SK-N-SH (cell line): ENCODE measurements at regions not wholly inside any gene's neighbourhood (a gene's known extent, or its start where the extent isn't known, plus 50 kb on each side); places are given as distances from the start of the nearest gene placed in this dataset.

Source experiments
- CTCF ChIP-seq: fragments of 200-600 bp; sonication (generic); IDR thresholded peaks from 2 replicates; pipeline ENCODE4 v1.6.1; 2017; ENCODE audit warnings: antibody characterized with exemption, mild to moderate bottlenecking, moderate library complexity
- EZH2phosphoT487 ChIP-seq: fragments of 200-600 bp; sonication (generic); IDR thresholded peaks from 2 replicates; pipeline ENCODE4 v1.6.1; 2017; ENCODE audit warnings: low read depth, mixed run types, mild to moderate bottlenecking, antibody characterized with exemption, moderate library complexity, borderline replicate concordance
- FOXM1 ChIP-seq: IDR thresholded peaks from 2 replicates; pipeline ENCODE4 v1.4.0; 2012; ENCODE audit warnings: low read depth, mild to moderate bottlenecking
- GABPA ChIP-seq: IDR thresholded peaks from 2 replicates; pipeline ENCODE4 v1.4.0; 2012; ENCODE audit warnings: low read depth, mild to moderate bottlenecking
- JUND ChIP-seq: IDR thresholded peaks from 2 replicates; pipeline ENCODE4 v1.4.0; 2012
- NRF1 ChIP-seq: IDR thresholded peaks from 2 replicates; pipeline ENCODE4 v1.6.1; 2012; ENCODE audit warnings: low read depth, mild to moderate bottlenecking, low read length
- POLR2AphosphoS5 ChIP-seq: IDR thresholded peaks from 2 replicates; pipeline ENCODE4 v1.6.1; 2012; ENCODE audit warnings: low read depth, low read length
- RCOR1 ChIP-seq: fragments of 150-350 bp; IDR thresholded peaks from 2 replicates; pipeline ENCODE4 v1.6.1; 2017; ENCODE audit warnings: antibody characterized with exemption, low read length
- SMC3 ChIP-seq: IDR thresholded peaks from 2 replicates; pipeline ENCODE4 v1.6.1; 2012; ENCODE audit warnings: low read depth, low read length, improper control_type of control experiment
- TAF1 ChIP-seq: IDR thresholded peaks from 2 replicates; pipeline ENCODE4 v1.6.1; 2012; ENCODE audit warnings: low read depth, mild to moderate bottlenecking, low read length, moderate library complexity, borderline replicate concordance
- TCF12 ChIP-seq: IDR thresholded peaks from 2 replicates; pipeline ENCODE4 v1.4.0; 2012
- USF2 ChIP-seq: fragments of 150-350 bp; IDR thresholded peaks from 2 replicates; pipeline ENCODE4 v1.6.1; 2017; ENCODE audit warnings: antibody characterized with exemption, low read length, low read depth, borderline replicate concordance
- YY1 ChIP-seq: IDR thresholded peaks from 2 replicates; pipeline ENCODE4 v1.4.0; 2012; ENCODE audit warnings: low read depth, mild to moderate bottlenecking

GRCh38 chr11:57097149-57097548, 84.6 kb upstream of the LRRC55 start:
- TF ChIP-seq JUND, result no peak
- TF ChIP-seq YY1, result no peak
- no peak for TF ChIP-seq CTCF
- no peak for TF ChIP-seq NRF1
- TF ChIP-seq SMC3, result no peak
- no peak for TF ChIP-seq FOXM1
- TF ChIP-seq TAF1, result no peak
- TF ChIP-seq EZH2phosphoT487, result no peak
- TF ChIP-seq POLR2AphosphoS5, result no peak
- TF ChIP-seq GABPA, result no peak
- no peak for TF ChIP-seq USF2
- no peak for TF ChIP-seq RCOR1
- no peak for TF ChIP-seq TCF12
